MV-4-11 (cell line): ENCODE measurements at regions not wholly inside any gene's neighbourhood (a gene's known extent, or its start where the extent isn't known, plus 50 kb on each side); places are given as distances from the start of the nearest gene placed in this dataset.
A peak's percentile ranks its signal among the peaks of the same experiment; 100 is the strongest.
"Not testable (repeated sequence)": the region's sequence is repeated elsewhere in the genome, so short reads cannot be mapped to it uniquely, and the experiment has no call there.

Experiments used
- DNase-seq: peaks from one replicate; lab custom pipeline; 2025; lab: John Stamatoyannopoulos, UW

DNA sequence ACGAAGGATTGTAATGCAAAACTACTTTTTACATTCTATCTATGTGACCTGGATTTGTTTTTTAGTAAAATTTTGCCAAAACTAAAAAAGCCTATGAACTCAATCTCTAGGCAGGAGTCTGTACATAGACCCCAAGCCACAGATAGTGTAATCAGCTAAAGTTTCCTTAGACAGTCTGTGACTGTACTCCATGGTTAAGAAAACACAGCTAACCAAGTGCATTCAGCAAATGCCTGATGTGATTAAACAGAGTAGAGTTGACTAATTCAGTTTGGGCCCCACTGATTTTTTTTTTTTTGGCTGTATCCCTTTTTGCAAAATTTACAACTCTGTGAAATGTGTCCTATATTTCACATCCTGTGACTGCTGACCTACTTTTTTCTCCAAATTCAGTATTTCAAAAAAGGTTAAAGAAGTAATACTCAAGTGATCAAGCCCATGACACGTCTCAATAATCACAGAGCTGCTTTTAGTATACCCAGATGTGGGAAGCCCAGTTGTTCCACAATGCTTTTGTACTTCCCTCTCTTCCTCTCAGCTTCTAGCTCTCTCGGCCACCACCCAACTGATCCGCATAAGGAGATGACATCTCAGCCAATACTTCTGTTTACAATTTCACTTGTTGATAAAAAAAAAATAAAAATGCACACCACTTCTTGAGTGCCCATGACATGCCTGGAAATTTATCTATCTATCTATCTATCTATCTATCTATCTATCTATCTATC lies 108.8 kb upstream of the TBX18 start:
- no peak for DNase-seq

DNA sequence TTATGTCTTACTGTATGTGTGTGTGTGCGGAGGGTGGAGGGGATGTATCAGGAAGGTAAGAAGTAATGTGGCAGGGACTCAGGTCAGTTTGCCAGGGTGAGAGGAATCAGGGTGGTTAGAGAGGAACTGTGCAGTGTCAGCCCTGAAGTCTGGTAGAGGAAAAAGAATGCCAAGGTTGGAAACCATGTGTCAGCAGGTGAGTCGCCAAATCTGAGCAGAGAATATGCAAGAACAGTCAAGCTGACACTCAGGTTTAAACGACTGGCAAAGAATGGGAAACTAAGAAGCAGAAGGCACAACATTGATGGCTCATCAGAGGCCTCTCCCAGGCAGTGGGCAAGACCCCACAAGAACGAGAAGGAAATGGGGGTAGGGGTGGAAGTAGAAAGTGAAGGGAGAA lies 107.5 kb upstream of the TBX18 start:
- no peak for DNase-seq

DNA sequence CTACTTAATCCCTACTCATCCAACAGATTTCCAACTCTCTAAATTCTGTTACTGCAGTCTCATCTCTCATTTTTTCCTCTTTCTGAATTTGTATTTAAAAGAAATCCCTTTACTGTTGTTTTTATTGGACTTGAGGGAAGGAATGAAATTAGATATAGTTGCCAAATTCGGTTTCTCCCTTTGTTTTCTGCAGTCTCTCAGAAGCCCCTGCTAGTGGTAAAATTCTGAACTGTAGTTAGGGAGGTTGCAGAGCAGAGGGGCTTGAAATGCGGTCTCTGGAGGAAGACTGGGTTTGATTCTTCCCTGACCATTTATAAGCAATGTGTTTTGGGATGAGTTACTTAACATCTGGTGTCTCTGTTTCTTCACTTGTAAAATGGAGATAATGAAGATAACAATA lies 106.3 kb upstream of the TBX18 start:
- DNase-seq, result no peak

DNA sequence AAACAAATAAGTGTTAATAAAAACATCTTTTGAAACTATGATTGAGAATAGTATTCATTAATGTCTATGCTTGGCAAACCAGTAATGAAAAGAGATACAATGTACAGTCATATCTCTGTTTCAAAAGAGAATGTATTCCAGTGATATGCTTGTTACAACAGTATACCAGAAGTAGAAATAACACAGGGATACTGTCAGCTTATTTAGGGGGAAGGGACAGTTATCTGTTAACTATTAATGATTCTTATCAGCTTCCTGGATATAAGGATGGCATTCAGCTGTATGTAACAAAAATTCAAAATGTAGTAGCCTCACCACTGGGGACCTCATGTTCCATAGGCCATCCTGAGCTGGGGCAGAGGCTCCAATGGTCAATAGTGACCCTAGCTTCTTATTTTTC lies 103.8 kb upstream of the TBX18 start:
- DNase-seq, result no peak

GRCh38 chr6:84867521-84867920 lies 103.1 kb upstream of the TBX18 start:
- no peak for DNase-seq

DNA sequence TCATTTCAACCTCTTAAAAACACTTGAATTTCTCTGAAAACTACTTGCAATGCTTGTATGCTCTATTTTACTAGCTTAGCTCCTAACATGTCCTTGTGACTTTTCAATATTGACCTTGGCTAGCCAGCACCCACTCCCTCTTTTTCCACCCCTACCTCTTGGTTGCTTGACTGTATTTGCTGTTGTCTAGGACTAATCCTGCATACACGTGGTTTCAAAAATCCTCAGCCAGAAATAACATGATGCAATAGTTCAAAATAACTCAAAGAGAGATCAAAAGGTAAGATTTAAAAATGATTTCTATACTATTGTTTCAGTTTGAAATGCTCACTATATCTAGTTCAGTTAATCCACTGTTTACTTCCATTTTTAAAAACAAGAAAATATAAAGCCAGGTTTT lies 102.3 kb upstream of the TBX18 start:
- no peak for DNase-seq

DNA sequence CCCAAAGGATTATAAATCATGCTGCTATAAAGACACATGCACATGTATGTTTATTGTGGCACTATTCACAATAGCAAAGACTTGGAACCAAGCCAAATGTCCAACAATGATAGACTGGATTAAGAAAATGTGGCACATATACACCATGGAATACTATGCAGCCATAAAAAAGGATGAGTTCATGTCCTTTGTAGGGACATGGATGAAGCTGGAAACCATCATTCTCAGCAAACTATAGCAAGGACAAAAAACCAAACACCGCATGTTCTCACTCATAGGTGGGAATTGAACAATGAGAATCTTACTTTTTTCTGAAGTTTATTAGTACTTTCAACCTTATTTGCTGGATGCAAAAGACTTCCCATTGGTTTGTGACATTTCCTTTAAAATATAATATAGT lies 101.0 kb upstream of the TBX18 start:
- not testable (repeated sequence) for DNase-seq

GRCh38 chr6:84862843-84863242 lies 98.4 kb upstream of the TBX18 start:
- no peak for DNase-seq

DNA sequence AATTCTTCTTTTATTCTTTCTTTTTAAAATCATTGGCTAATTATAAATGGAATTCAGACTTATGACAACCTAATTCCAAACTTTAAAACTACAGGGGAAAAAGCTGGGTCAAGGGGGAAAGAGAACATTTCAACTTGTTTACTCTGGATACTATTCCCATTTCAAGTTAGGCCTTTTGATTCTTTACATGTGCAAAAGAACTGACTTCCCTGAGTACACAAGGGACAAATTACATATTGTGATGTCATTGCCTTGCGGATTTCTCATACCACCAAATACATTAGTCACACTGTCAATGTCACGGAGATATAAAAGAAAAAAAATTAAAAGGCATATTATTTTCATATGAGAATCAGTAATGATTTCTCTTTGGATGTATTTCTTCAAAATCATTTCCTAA lies 96.5 kb upstream of the TBX18 start:
- DNase-seq, result no peak

- DNase-seq, result no peak
Measured at GRCh38 chr6:84860509-84860908, 96.1 kb upstream of the TBX18 start.

DNA sequence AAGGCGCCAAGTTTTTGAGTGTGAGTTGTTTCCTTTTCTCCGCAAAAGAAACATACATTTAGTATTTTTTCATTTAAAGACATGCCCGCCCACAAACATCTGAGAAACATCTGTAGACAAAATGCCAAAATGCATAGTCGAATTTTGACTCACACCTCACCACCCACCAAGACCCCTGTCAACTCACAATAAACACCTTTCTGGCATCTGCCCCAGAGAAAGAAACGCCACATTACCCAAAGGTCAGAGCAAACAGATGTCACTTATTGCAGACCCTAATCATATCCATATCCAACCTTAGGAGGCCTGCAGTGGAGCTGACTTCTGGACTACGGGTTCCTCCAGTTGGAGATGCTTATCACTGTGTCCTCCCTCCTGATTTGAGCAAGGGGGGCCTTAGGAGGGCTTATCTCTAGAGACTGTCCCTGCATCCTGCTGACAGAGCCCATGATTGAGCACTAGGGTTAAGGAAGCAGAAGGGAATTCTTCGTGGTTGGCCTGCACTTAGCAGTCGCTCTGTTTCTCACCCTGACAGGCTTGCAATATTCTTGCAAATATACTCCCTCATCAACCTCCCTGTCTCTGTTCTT lies 90.5 kb upstream of the TBX18 start:
- DNase-seq, result no peak

GRCh38 chr6:84853901-84854300 lies 89.5 kb upstream of the TBX18 start:
- no peak for DNase-seq

DNA sequence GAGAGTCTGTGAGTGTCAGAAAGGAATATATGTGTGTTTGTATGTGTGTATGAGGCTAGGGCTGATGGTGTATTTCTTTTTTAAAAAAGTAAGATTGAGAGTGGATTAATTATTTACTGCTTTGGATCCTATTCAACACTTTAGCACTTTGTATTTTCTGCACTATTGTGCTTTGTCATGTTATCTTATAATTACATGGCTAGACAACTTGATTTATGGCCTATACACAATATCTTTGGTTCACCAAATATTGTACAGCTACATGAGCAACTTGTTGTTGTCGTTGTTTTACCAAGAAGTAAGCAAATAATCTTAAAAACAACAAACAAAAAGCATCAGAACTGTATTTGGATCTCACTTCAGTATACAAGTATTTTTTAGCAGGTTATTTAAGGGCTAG lies 84.6 kb upstream of the TBX18 start:
- DNase-seq, result no peak

GRCh38 chr6:84847390-84848160 lies 83.2 kb upstream of the TBX18 start:
- DNase-seq, result no peak

DNA sequence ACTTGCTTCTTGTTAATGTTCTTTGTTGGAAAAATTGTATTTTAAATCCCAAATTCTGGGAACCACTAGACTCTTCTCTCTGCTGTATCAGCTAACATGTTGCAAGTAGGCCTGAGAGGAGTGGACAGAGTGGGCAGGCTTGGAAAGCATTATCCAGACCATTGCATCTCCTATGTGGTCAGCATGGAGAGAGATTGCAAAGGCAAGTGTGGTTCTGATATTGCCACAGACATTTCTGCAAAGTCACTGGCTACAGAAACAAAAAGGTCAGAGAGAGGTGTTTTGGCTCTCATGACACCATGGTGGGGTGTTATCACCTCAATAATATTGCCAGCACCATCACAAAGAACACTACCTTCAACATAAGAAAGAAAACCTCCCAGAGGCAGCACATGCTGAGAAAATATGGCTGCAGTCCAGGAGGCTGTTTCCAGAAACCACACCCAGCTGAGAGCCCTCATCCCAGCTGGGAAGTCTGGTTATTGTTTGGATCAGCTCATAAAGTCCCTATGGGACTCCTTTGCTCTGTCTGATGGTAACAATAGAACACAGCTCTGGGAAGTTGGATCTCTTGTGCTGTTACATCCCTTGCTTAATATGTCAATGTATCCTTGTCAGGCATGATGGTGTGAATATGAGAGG lies 78.2 kb upstream of the TBX18 start:
- DNase-seq, result no peak

DNA sequence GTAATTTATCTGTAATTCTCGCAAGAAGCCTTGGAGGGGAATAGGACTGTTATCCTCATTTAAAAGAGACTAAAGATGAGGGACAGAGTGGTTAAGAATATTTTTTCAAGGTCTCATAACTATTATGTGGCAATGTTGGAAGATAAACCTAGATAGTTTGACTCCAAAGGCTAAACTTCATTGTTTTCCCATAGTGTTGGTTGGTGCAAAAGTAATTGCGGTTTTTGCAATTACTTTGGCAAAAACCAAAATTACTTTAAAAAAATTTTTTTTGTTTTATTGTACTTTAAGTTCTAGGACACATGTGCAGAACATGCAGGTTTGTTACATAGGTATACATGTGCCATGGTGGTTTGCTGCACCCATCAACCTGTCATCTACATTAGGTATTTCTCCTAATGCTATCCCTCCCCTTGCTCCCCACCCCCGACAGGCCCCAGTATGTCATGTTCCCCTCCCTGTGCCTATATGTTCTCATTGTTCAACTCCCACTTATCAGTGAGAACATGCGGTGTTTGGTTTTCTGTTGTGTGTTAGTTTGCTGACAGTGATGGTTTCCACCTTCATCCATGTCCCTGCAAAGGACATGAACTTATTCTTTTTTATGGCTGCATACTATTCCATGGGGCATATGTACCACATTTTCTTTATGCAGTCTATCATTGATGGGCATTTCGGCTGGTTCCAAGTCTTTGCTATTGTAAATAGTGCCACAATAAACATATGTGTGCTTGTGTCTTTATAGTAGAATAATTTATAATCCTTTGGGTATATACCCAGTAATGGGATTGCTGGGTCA lies 72.9 kb upstream of the TBX18 start:
- DNase-seq, result not testable (repeated sequence)

DNA sequence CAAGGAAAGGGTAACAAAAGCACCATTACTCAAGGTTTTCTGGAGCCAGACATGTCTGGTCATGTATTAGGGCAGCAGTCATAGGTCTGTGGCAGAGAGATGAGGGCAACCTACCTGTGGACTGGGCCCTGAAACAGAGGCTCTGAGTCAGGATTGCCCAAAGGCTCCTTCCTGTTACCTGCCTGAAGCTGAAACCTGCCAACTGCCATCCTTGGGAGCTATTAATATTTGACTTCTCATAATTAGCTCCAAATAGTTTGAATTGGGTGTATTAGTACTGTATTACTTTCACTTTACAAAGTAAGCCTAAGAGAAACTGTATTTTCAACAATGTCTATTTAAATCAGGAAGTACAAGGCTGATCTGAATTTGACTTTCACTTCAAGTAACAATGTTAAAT lies 72.0 kb upstream of the TBX18 start:
- DNase-seq, result no peak

- DNase-seq, result no peak
Measured at GRCh38 chr6:84835340-84835739, 70.9 kb upstream of the TBX18 start.

- not testable (repeated sequence) for DNase-seq
Measured at GRCh38 chr6:84831924-84832323, 67.5 kb upstream of the TBX18 start.

- DNase-seq, result peak; percentile 4
Measured at GRCh38 chr6:84825461-84825860, 61.1 kb upstream of the TBX18 start.

DNA sequence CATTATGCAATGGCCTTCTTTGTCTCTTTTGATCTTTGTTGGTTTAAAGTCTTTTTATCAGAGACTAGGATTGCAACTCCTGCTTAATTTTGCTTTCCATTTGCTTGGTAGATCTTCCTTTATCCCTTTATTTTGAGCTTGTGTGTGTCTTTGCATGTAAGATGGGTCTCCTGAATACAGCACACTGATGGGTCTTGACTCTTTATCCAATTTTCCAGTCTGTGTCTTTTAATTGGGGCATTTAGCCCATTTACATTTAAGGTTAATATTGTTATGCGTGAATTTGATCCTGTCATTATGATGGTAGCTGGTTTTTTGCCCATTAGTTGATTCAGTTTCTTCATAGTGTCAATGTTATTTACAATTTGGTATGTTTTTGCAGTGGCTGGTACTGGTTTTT lies 56.9 kb upstream of the TBX18 start:
- DNase-seq, result not testable (repeated sequence)

GRCh38 chr6:84816741-84817140 lies 52.3 kb upstream of the TBX18 start:
- DNase-seq, result no peak
